Activated CD8-positive, alpha-beta memory T cell treated with anti-CD3 and anti-CD28 coated beads, Interleukin-2, amount 50 U/mL, for 4 hours (primary cell): ENCODE measurements at regions not wholly inside any gene's neighbourhood (a gene's known extent, or its start where the extent isn't known, plus 50 kb on each side); places are given as distances from the start of the nearest gene placed in this dataset.

Source experiments
- DNase-seq: peaks from one replicate; pipeline ENCODE4 v3.0.0-alpha.2; 2020

DNA sequence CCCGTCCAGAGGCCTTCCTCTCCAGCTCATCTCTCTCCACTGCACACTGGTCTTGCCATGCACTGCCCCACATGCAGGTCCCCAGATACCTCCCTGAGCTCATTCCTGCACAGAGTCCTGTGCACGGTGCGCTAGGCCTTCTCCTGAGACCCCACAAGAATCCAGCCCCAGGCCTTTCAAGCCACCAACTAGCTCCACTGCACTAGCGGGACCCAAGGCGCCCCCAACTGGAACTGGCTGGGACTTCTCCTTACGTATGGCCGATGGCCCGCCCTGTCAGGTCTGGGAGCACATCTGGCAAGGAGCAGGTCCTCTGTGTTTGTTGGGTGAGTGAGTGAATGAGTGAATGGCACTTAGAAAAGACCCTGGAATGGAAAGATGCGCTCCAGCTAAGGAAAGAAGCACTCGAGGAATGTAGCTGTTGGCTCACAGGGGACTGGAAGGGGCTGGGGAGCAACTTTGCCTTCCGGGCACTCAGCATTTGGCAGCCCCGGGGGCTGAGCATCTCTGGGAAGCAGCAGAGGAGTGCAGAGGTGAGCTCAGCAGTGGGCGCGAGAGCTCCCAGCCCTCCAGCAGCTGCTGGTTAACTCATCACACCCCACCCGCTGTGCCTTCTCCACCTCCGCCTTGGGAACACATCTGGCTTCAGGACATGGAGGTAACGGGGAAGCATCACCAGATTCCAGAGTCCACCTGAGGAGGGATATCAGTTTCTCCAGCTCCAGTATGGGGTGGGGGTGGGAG is 223.1 kb downstream of the GLI2 start:
- no peak for DNase-seq

DNA sequence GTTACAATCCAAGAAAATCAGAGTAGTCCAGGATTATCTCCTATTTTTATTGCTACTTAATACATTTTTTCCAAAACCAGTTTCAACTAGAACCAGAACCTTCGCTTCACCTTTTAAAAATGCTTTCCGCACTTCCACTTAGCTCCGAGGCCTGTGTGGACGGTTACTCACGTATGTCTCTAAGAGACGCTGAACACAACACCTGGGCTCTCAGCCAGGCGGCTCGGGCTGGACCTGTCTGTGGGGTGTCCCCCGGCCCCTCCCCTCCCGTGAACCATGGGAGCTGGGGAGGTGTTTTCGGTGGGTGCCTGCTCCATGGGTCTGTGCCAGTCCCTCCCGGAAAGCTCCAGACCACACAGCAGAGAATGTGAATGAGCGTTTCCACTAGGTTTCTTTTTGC is 223.8 kb downstream of the GLI2 start:
- no peak for DNase-seq

DNA sequence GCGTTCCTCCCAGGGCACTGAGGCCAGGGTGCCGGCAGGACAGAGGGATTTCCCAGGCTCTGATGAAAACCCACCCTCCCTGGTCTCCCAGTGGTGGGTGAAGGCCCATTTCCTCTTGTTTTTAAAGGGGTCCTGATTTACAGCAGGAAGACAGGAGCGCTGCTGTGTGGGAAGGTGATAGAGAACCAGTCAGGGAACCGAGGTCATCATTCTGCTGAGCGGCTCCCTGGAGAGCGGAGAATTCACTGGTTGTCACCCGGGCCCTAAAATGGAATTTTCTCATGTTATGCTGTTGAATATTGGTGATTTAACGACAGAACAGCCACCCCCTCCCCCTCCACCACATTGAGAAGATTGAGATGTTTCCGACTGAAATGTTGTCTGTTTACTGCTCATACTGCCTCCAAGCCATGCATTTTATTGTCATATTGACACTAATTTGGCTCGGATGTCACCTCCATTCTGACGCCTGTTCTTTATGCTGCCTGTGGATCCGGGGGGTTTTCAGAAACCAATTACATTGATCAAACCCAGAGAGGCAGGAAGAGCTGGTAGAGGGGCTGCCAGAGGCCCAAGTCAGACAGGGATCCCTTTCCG is 225.2 kb downstream of the GLI2 start:
- no peak for DNase-seq

DNA sequence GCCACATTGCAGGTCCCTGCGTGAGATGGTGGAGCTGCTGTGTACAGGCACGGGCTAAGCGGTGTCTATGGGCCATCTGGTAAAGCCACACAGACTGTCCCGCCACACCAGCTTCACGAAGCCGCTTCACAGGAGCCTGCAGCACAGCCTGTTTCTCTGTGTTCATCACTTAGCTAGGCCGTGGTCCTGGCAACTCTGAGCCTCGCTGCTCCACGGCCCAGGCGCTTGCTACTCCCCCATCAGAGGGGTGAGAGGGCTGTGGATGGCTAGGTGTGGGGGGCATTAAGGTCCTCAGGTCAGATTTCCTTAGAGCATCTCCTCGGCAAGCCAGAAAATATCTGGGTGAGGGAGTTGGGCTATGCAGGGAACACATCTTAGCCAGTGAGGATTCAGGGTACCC is 225.7 kb downstream of the GLI2 start:
- DNase-seq, result no peak

DNA sequence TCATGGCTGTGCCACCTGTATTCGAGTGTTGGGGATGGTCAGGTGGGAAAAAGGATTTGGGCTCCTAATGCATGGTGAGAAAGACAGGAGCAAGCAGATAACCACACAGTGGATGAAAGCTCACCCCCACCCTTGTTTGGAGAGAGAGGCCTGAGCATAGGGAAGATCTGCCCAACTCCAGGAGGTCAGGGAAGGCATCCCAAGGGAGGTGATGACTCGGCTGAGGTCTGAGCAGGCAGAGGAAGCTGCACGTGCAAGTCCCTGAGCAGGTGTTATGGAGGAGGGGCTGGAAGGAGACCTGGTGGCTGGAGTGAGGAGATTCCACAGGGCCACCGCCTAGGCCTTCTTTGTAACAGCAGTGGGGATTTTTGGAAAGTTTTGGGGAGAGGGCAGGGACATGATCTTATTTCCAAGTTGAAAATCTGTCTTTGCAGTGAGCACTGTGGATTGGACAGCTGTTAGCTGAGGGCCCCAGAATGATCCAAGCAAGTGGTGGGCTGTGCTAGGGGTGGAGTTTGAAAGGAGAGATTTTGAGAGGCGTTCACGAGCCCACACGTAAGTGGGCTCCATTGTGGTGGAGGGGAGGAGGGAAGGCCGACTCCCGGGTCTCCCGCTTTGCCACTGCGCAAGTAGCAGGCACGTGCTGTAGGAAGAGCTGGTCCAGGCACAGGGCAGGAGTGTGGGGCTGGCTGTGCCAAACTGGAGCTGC is 228.5 kb downstream of the GLI2 start:
- DNase-seq, result no peak

DNA sequence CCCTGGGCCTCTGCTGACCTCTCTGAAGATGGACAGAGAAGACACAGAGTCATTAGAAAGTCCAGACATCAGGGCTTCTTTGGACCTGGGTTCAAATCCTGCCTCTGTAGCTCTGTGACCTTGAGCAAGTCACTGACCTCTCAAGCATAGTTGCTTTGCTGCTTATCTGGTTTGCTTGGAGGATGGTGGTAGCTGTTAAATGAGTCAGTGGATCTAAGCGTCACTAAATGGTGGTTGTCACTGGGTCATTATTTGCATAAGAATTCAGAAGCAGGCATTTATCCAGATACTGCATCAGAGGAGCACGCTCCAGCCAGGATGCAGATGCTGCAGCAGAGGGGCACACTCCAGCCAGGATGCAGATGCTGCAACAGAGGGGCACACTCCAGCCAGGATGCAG is 229.2 kb downstream of the GLI2 start:
- no peak for DNase-seq

DNA sequence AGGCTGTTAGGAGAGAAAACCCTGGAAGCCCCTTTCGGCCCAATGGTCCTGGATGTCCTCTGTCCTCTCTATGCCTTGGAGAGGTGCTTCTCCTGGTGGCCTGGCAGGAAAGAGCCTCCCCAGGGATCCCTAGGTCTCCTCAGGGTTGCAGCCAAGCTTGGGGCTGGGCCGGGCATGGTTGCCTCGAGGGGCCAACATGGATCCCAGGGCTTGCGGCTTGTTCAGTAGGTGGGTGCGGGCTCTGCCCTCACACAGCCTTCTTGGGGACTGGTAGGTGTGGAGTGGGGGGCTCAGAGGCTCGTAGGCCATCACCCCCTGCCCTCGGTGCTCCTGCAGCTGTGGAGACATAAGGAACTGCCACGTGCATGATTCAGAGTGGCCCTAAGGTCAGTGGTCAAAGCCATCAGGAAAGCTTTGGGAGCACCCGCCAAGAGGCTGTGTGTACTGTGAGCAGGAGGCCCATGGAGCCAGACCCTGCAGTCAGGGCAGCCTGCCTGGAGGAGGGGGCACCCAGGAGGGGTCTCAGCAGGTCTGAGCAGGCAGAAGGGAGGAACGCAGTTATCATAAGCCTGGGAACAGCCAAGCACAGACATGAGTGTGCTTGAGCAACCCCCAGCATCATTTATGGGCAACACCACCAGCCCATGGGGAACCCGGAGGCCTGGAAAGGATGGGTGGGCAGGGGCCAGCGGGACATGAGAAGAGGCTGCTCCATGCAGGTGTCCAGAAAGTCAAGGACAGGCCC is 231.0 kb downstream of the GLI2 start:
- DNase-seq, result no peak

DNA sequence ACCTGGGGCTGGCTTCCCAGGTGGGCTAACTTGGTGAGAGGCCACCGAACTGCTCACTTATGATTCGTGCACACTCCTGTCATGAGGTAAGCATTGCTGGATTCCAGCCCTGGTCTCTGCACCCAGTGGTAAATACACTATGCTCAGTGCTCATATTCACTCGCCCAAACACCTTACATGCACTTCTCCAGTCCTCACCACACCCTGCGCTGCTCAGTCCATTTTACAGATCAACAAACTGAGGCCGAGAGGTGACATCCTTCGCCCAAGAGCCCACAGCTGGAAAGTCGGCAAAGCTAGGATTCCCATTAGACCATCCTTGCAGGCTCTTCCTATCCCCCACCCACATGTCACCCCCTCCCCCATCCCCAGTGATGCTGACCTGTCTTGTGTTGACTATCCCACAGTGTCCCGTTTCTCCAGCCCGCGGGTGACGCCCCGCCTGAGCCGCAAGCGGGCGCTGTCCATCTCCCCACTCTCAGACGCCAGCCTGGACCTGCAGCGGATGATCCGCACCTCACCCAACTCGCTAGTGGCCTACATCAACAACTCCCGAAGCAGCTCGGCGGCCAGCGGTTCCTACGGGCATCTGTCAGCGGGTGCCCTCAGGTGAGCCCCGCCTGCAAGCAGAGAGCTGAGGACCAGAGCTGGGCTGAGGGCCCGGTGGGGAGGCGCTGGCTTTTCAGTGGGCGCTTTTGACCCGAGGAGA is 232.8 kb downstream of the GLI2 start:
- no peak for DNase-seq

DNA sequence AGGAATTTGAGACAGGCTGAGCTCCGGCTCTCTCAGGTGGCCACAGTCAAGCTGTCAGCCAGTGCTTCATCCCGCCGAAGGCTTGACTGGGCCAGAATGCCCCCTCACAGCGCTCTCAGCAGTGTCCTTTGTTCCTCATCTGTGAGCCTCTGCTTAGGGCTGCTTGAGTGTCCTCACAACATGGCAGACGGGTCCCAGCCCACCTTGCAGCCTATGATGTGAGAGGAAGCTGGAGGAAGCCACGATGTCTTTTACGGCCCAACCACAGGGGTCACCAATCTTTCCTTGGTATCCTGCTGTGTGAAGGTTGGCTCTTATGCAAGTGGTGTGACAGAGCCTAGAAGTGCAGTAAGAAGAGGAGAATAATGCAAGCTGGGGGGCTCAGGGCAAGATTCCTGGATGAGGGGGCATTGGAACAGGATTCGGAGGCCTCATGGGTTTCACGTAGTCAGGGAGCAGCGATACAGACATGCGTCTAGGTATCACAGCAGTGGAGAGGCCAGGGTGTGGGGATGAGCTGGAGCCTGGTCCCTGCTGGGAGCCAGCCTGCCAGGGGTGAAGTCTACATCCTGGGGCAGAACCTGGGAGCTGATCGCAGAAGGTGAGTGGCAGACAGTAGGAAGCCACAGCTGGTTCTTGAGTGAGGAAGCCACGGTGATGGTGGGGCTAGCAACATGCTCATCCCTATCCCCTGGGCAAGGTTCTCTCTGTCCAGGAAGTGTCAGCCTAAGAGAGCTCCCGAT is 234.1 kb downstream of the GLI2 start:
- no peak for DNase-seq

DNA sequence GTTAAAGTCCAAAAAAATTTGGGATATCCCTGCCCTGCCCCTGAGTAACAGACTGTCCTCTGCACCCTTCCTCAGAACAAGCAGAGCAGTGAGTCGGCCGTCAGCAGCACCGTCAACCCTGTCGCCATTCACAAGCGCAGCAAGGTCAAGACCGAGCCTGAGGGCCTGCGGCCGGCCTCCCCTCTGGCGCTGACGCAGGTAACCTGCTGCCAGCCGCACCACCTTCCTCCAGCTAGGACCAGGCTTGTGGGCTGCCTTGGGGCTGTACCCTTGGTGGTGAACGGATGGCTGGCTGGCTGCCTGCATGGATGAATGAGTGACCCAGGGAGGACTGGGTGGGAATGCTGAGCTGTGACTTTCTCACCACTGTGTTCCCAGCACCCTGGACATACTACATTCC is 236.2 kb downstream of the GLI2 start:
- DNase-seq, result no peak

DNA sequence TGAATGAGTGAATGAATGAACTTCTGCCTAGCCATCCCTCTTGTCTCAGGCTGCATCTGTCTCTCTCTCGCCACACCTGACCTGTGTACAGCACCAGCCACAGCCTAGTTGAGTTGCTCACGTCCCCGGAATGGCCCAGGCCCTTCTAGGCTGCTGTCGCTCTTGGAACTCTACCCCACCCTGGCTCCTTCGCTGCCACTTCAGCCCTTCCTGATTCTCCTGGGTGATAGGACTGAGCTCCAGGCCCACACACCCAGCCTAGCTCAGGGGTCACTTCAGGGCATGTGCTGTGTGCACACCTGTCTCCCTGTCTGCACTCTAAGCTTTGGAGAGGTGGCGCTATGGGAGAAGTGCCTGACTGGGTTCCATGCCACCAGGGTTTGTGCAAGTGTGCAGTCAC is 236.6 kb downstream of the GLI2 start:
- no peak for DNase-seq

DNA sequence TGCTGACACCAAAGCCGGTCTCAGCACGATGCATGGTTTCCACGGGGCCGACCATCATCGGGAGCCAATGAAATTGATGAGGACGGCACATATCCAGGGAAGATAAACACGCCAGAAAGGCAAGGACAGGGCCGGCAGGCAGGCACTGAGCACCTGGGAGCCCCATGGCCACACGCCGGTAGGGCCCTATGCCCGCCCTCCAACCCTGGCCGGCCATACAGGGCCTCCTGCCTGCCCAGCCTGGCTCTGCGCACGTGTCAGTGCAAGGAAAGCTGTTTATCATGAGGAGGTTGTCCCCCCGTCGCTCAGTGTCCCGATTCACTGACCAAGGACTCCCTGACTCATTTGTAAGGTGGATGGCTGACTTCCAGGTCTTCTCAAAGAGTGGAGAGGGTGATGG is 237.5 kb downstream of the GLI2 start:
- no peak for DNase-seq

DNA sequence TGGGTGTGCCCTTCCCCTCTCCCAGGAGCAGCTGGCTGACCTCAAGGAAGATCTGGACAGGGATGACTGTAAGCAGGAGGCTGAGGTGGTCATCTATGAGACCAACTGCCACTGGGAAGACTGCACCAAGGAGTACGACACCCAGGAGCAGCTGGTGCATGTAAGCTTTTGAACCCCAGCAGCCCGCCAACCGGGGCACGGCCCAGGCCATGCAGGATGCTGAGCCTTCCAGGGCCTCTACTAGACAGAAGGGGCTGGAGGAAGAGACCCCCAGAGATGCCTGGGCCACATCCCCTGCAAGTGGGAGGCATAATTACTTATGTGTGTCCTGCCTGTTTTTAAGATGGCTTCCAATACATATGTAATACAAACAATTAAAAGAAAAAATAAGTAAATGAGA is 239.3 kb downstream of the GLI2 start:
- no peak for DNase-seq

DNA sequence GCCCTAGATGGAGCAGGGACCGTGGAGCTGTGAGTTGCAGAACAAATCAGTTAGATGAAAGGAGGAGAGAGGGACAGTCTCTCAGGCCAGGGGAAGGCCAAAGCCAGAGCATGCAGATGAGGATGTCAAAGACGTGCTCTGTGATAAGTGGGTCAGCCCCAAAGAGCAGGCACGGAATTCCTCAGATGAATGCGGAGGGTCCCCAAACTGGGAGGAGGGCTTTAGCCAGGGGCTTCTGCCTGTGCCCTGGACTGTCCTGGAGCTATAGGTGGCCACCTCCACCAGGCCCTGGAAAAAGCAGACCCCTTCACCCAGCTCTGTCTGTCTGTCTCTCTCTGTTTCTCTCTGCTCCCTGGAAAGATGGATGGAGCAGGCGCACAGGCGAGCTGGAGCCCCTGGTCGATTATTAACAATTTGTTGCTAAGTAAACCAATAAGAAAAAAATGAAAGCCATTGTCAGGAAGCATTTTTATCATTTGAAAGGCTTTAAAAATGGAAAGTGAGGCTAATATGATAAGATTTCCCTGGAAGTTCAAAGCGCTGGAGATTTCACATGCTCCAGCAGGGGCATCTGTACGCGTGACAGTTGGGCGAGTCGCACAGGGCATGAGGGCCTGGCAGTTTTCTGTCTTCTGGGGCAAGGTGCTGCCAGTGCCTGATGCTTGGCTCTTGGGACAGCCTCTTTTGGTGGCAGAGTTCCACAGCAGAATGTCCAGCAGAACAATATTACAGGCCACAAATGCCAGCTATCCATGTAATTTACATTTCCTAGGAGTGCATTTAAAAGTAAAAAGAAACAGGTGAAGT is 241.0 kb downstream of the GLI2 start:
- no peak for DNase-seq

DNA sequence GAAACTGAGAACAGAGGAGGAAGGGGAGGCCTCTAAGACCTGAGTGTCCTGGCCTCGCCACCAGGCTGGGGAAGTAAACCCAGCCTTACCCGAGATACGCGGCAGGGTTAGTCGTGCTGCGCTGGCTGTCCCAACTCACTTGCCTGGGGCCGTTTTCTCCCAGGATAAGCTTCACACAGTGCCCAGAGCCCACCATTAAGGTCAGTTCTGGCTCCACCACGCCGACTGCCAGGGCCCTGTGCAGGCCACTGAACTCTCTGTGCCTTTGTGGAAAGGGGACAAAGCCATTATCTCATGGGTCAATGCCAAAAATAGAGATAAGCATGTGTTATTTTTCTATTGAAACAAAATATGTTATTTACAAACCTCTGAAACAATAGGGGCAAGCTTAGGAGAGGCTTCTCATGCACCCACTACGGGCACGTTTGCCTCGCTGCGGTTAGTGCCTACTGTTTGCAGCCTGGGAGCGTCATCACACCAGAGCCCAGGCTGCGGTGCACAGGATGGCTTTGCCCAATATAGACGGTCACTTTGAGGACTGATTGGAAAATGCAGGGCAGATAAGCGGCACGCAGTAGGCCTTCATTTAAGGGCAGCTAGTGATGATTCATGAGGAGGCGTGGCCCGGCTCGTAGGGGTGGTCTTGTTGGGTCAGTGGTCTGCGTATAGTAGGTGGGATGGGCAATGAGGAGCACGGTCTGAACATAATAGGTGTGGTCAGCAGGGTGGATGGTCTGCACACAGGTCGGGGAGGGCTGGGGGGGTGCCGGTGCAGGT is 242.1 kb downstream of the GLI2 start:
- no peak for DNase-seq

DNA sequence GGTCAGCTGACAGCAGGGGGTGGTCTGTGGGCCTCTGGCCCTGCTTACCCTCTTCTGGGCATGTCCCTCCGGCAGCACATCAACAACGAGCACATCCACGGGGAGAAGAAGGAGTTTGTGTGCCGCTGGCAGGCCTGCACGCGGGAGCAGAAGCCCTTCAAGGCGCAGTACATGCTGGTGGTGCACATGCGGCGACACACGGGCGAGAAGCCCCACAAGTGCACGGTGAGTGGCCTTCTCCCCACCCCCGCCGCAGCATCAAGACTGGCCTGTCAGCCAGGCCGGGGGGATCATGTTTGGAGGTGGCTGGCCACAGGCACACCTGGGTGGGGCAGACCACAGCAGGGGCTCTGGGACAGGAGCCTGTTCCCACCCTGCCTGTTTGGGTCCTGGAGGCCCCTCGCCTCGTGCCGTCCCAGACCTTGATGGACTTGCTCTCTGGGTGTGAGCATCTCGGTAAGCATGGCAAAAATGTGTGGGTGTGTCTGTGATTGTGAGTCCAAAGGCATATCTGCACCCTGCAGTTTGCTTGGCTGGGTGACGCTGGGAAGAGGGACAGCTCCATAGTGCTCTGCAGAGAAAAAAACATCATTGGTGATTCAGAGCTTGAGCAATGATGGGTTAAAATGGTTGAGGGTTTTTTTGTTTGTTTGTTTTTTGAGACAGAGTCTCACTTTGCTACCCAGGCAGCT is 242.8 kb downstream of the GLI2 start:
- DNase-seq, result no peak

DNA sequence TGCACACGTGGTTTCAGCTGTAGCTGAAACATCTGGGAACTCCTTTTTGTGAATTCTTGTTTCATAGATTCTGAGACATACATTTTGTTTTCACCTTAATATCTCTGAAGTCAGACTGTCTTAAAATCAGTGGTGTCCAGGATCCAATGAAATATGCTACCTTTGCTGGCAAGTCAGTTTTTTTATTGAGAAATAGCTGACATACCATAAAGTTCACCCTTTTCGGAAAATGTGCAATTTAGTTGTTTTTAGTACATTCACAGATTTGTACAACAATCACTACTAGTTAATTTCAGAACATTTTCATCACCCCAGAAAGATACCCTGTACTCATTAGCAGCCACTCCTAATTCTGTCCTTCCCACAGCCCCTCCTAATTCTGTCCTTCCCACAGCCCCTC is 243.7 kb downstream of the GLI2 start:
- DNase-seq, result no peak

DNA sequence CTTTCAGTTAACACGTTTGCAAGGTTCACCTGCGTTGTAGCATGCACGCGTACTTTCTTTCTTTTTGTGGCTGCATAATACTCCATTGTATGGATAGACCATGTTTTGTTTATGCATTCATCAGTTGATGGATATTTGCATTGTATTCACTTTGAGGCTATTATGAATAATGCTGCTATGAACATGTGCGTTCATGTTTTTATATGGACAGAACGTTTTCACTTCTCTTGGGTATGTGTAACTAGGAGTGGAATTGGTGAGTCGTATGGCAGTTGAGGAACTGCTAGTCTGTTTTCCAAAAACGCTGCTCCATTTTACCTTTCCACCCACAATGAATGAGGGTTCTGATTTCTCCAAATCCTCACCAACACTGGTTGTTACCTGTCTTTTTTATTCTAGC is 244.3 kb downstream of the GLI2 start:
- no peak for DNase-seq

DNA sequence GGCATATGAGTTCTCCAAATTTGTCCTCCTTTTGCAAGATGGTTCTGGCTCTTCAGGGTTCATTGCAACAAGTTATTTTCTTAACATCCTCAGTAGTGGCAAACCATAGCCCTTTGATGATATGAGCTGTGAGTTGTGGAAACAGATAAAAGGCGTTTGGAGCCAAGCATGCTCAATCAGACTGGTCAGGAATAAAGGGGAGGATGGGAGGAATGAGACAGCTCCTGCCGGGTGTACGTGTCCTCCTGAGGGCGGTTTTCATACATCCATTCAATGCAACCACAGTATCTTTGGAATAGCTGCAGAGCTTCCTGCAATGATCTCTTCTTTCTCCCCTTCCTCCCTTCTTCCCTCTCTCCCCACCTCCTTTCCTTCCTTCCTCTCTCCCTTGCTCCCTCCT is 245.8 kb downstream of the GLI2 start:
- DNase-seq, result no peak

DNA sequence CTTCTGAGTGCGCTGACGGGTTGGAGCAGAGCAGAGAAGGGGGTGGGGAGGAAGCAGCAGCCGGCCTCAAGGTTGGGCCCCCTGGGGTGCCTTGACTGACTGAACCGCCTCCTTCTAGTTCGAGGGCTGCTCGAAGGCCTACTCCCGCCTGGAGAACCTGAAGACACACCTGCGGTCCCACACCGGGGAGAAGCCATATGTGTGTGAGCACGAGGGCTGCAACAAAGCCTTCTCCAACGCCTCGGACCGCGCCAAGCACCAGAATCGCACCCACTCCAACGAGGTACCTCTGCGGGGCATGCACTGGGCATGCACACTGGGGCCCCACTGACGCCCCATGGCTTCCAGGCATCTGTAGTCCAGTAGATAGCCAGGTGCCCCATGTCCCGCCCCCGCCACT is 246.9 kb downstream of the GLI2 start:
- DNase-seq, result no peak
